GM23248 (cell line): ENCODE measurements at regions not wholly inside any gene's neighbourhood (a gene's known extent, or its start where the extent isn't known, plus 50 kb on each side); places are given as distances from the start of the nearest gene placed in this dataset.

Experiments used
- DNase-seq: peaks from one replicate; pipeline ENCODE4 v3.0.0-alpha.2; 2015
- H2AFZ ChIP-seq: fragments of 200-600 bp; sonication (generic); 2 replicates; pipeline ENCODE4 v1.6.1; 2016; ENCODE audit warnings: antibody characterized with exemption
- H3F3A ChIP-seq: fragments of 200-600 bp; sonication (generic); 2 replicates; pipeline ENCODE4 v1.6.1; 2016; ENCODE audit warnings: mild to moderate bottlenecking, antibody characterized with exemption, mixed run types; ENCODE audit not compliant: insufficient read depth
- H3K27ac ChIP-seq: fragments of 200-600 bp; sonication (generic); 2 replicates; pipeline ENCODE4 v1.5.1; 2016; ENCODE audit warnings: mild to moderate bottlenecking
- H3K27me3 ChIP-seq: fragments of 200-600 bp; sonication (generic); replicated peaks from 2 replicates; pipeline ENCODE4 v1.6.1; 2016; ENCODE audit warnings: mild to moderate bottlenecking; ENCODE audit not compliant: insufficient read depth
- H3K36me3 ChIP-seq: fragments of 200-600 bp; sonication (generic); 2 replicates; pipeline ENCODE4 v1.6.1; 2016; ENCODE audit warnings: low read depth, mild to moderate bottlenecking
- H3K4me1 ChIP-seq: fragments of 200-600 bp; sonication (generic); 2 replicates; pipeline ENCODE4 v1.6.1; 2016; ENCODE audit warnings: mild to moderate bottlenecking; ENCODE audit not compliant: insufficient read depth
- H3K4me2 ChIP-seq: fragments of 200-600 bp; sonication (generic); one replicate; pipeline ENCODE4 v1.6.1; 2016; ENCODE audit warnings: mild to moderate bottlenecking; ENCODE audit not compliant: unreplicated experiment
- H3K4me3 ChIP-seq: fragments of 200-600 bp; sonication (generic); 2 replicates; pipeline ENCODE4 v1.5.1; 2016; ENCODE audit warnings: mild to moderate bottlenecking
- H3K79me2 ChIP-seq: fragments of 200-600 bp; sonication (generic); 2 replicates; pipeline ENCODE4 v1.6.1; 2016; ENCODE audit warnings: mild to moderate bottlenecking; ENCODE audit not compliant: insufficient read depth
- H3K9ac ChIP-seq: fragments of 200-600 bp; sonication (generic); 2 replicates; pipeline ENCODE4 v1.6.1; 2016; ENCODE audit warnings: mild to moderate bottlenecking
- H3K9me2 ChIP-seq: fragments of 200-600 bp; sonication (generic); 2 replicates; pipeline ENCODE4 v1.6.1; 2016; ENCODE audit warnings: mixed run types, mild to moderate bottlenecking, moderate library complexity; ENCODE audit not compliant: insufficient read depth
- H3K9me3 ChIP-seq: fragments of 200-600 bp; sonication (generic); one replicate; pipeline ENCODE4 v1.6.1; 2017; ENCODE audit warnings: low read depth
- H4K20me1 ChIP-seq: fragments of 200-600 bp; sonication (generic); 2 replicates; pipeline ENCODE4 v1.6.0; 2016; ENCODE audit not compliant: insufficient read depth
- EZH2 ChIP-seq: fragments of 200-600 bp; sonication (generic); IDR thresholded peaks from 2 replicates; pipeline ENCODE4 v1.6.1; 2018; ENCODE audit warnings: antibody characterized with exemption, mild to moderate bottlenecking; ENCODE audit not compliant: insufficient read depth, poor library complexity, severe bottlenecking
- EZH2phosphoT487 ChIP-seq: fragments of 200-600 bp; sonication (generic); IDR thresholded peaks from 2 replicates; pipeline ENCODE4 v1.6.1; 2018; ENCODE audit warnings: antibody characterized with exemption, moderate library complexity, mild to moderate bottlenecking, low read depth; ENCODE audit not compliant: insufficient read depth
- WGBS, 2 experiments: methylation state at CpG; one replicate each; pipeline ENCODE4 v1.1.6; 2015 to 2017; ENCODE audit warnings: low lambda C conversion rate in 2 of 2, low coverage in 1 of 2; ENCODE audit errors: missing lambda C conversion rate in 2 of 2; 5-methylcytosine and 5-hydroxymethylcytosine counted together
- in situ Hi-C: fragments of 300-500 bp; cut with MboI; formaldehyde crosslinking; loops from 2 replicates; pipeline ENCODE4 v1.15.0; 2020

- Histone ChIP-seq H4K20me1 (no peaks in the 10 kb centered on the region), H3K9me2 (no peaks in the 10 kb centered on the region), H3K9ac (no peak overlapping the region), H3K79me2 (no peaks in the 10 kb centered on the region), H3K27me3 (peaks cover 28% of the 10 kb centered on the region; the same call in 1 of the 2 replicates), H3K9me3 (no peaks in the 10 kb centered on the region), H3K4me2 (no peak overlapping the region), H3K36me3 (no peaks in the 10 kb centered on the region), H2AFZ (no peak overlapping the region), H3K4me3 (no peak overlapping the region), H3K27ac (no peak overlapping the region), H3F3A (no peaks in the 10 kb centered on the region), H3K4me1 (peaks cover 7% of the 10 kb centered on the region; the same call in 1 of the 2 replicates)
- WGBS, 2 experiments: 11 to 19% methylated on average over 3 to 4 of the region's 4 CpGs
- DNase-seq: peak; percentile 42
- in situ Hi-C loops: no loop called here
- TF ChIP-seq EZH2phosphoT487: no peak
- no peak for TF ChIP-seq EZH2
Measured at GRCh38 chr7:50962962-50963374, 180.3 kb upstream of the GRB10 start.

GRCh38 chr7:50962281-50962883, 179.7 kb upstream of the GRB10 start:
- Histone ChIP-seq H3K9me3 (no peaks in the 10 kb centered on the region), H2AFZ (no peak overlapping the region), H3K4me3 (no peak overlapping the region), H3K9me2 (no peaks in the 10 kb centered on the region), H3K27ac (no peak overlapping the region), H3K36me3 (no peaks in the 10 kb centered on the region), H3K9ac (no peak overlapping the region), H3K4me1 (peaks cover 7% of the 10 kb centered on the region; the same call in 1 of the 2 replicates), H3K27me3 (peaks cover 34% of the 10 kb centered on the region; the same call in 1 of the 2 replicates), H3F3A (no peaks in the 10 kb centered on the region), H3K79me2 (no peaks in the 10 kb centered on the region), H4K20me1 (no peaks in the 10 kb centered on the region), H3K4me2 (no peak overlapping the region)
- TF ChIP-seq EZH2: no peak
- no peak for TF ChIP-seq EZH2phosphoT487
- no peak for DNase-seq
- in situ Hi-C loops: no loop called here
- 77 to 84% methylated on average over 10 of the region's 10 CpGs for WGBS, 2 experiments

- Histone ChIP-seq H3F3A (no peaks in the 10 kb centered on the region), H3K4me1 (peaks cover 7% of the 10 kb centered on the region; the same call in 1 of the 2 replicates), H3K4me3 (no peak overlapping the region), H3K9me2 (no peaks in the 10 kb centered on the region), H3K36me3 (no peaks in the 10 kb centered on the region), H3K9ac (no peak overlapping the region), H3K4me2 (no peak overlapping the region), H3K79me2 (no peaks in the 10 kb centered on the region), H3K27ac (no peak overlapping the region), H2AFZ (no peak overlapping the region), H3K9me3 (no peaks in the 10 kb centered on the region), H3K27me3 (peaks cover 28% of the 10 kb centered on the region; the same call in 1 of the 2 replicates), H4K20me1 (no peaks in the 10 kb centered on the region)
- no peak for DNase-seq
- WGBS, 2 experiments: 72 to 73% methylated on average over 14 of the region's 14 CpGs
- no peak for TF ChIP-seq EZH2phosphoT487
- TF ChIP-seq EZH2: no peak
- in situ Hi-C loops: no loop called here
Measured at GRCh38 chr7:50960621-50961310, 178.1 kb upstream of the GRB10 start.

- peaks cover 7% of the 10 kb centered on the region; the same call in 1 of the 2 replicates for H3K4me1 ChIP-seq
Measured at GRCh38 chr7:50959991-50960390, 177.3 kb upstream of the GRB10 start.

More at GRCh38 chr7:50959991-50960390, 177.3 kb upstream of the GRB10 start:
- Histone ChIP-seq H2AFZ (no peak overlapping the region), H3K4me3 (no peak overlapping the region), H3K9me3 (no peaks in the 10 kb centered on the region), H3K9ac (no peak overlapping the region), H4K20me1 (no peaks in the 10 kb centered on the region), H3K27ac (no peak overlapping the region), H3K27me3 (peaks cover 28% of the 10 kb centered on the region; the same call in 1 of the 2 replicates), H3K36me3 (no peaks in the 10 kb centered on the region), H3F3A (no peaks in the 10 kb centered on the region), H3K4me2 (no peak overlapping the region), H3K79me2 (no peaks in the 10 kb centered on the region), H3K9me2 (no peaks in the 10 kb centered on the region)
- WGBS, 2 experiments: 40 to 60% methylated on average over 1 of the region's 1 CpG
- in situ Hi-C loops: no loop called here
- TF ChIP-seq EZH2phosphoT487 (no peak), EZH2 (no peak)
- no peak for DNase-seq
